Activated naive CD8-positive, alpha-beta T cell treated with anti-CD3 and anti-CD28 coated beads for 36 hours (primary cell): ENCODE measurements at regions not wholly inside any gene's neighbourhood (a gene's known extent, or its start where the extent isn't known, plus 50 kb on each side); places are given as distances from the start of the nearest gene placed in this dataset.

Source experiments
- DNase-seq: peaks from one replicate; pipeline ENCODE4 v3.0.0; 2021
- H3K27ac Mint-ChIP-seq: one replicate; pipeline ENCODE4 v1.8.0; 2022; ENCODE audit warnings: mild to moderate bottlenecking, moderate library complexity, mixed read lengths
- H3K27me3 Mint-ChIP-seq: one replicate; pipeline ENCODE4 v1.8.0; 2022; ENCODE audit warnings: mild to moderate bottlenecking, mixed read lengths
- H3K36me3 Mint-ChIP-seq: one replicate; pipeline ENCODE4 v1.8.0; 2021; ENCODE audit warnings: mild to moderate bottlenecking, mixed read lengths
- H3K4me1 Mint-ChIP-seq: one replicate; pipeline ENCODE4 v1.8.0; 2021; ENCODE audit warnings: mixed read lengths
- H3K4me3 Mint-ChIP-seq: one replicate; pipeline ENCODE4 v1.8.0; 2022; ENCODE audit warnings: mild to moderate bottlenecking, moderate library complexity, mixed read lengths
- H3K9me3 Mint-ChIP-seq: one replicate; pipeline ENCODE4 v1.8.0; 2022; ENCODE audit warnings: mixed read lengths

GRCh38 chr22:49141761-49142160, 685.9 kb downstream of the BRD1 start:
- Mint-ChIP-seq H3K4me3 (no peak overlapping the region), H3K27ac (no peak overlapping the region), H3K4me1 (no peaks in the 10 kb centered on the region), H3K27me3 (peaks cover 6% of the 10 kb centered on the region), H3K36me3 (no peaks in the 10 kb centered on the region), H3K9me3 (no peaks in the 10 kb centered on the region)
- DNase-seq = no peak

- no peak for DNase-seq
- Mint-ChIP-seq H3K4me1 (no peaks in the 10 kb centered on the region), H3K36me3 (no peaks in the 10 kb centered on the region), H3K27me3 (peaks cover 12% of the 10 kb centered on the region), H3K4me3 (no peak overlapping the region), H3K27ac (no peak overlapping the region), H3K9me3 (no peaks in the 10 kb centered on the region)
Observed at GRCh38 chr22:49140911-49141665, 686.6 kb downstream of the BRD1 start.

- DNase-seq = no peak
- no peaks in the 10 kb centered on the region for H3K36me3 Mint-ChIP-seq
Observed at GRCh38 chr22:49139492-49140151, 688.1 kb downstream of the BRD1 start.

GRCh38 chr22:49138250-49138790, 689.4 kb downstream of the BRD1 start:
- DNase-seq = no peak
- no peak overlapping the region for H3K27ac Mint-ChIP-seq
- H3K36me3 Mint-ChIP-seq = no peaks in the 10 kb centered on the region
- peaks cover 27% of the 10 kb centered on the region for H3K27me3 Mint-ChIP-seq
- no peaks in the 10 kb centered on the region for H3K4me1 Mint-ChIP-seq
- H3K4me3 Mint-ChIP-seq = no peak overlapping the region
- no peaks in the 10 kb centered on the region for H3K9me3 Mint-ChIP-seq

More at GRCh38 chr22:49139492-49140151, 688.1 kb downstream of the BRD1 start:
- H3K27me3 Mint-ChIP-seq = peaks cover 19% of the 10 kb centered on the region
- no peaks in the 10 kb centered on the region for H3K4me1 Mint-ChIP-seq
- H3K27ac Mint-ChIP-seq = no peak overlapping the region
- no peaks in the 10 kb centered on the region for H3K9me3 Mint-ChIP-seq
- no peak overlapping the region for H3K4me3 Mint-ChIP-seq

GRCh38 chr22:49137206-49137840, 690.4 kb downstream of the BRD1 start:
- no peak overlapping the region for H3K4me3 Mint-ChIP-seq
- H3K27ac Mint-ChIP-seq = no peak overlapping the region
- DNase-seq = no peak
- peaks cover 36% of the 10 kb centered on the region for H3K27me3 Mint-ChIP-seq
- no peaks in the 10 kb centered on the region for H3K9me3 Mint-ChIP-seq
- H3K4me1 Mint-ChIP-seq = no peaks in the 10 kb centered on the region
- H3K36me3 Mint-ChIP-seq = no peaks in the 10 kb centered on the region

GRCh38 chr22:49136816-49137180, 690.9 kb downstream of the BRD1 start:
- no peak overlapping the region for H3K4me3 Mint-ChIP-seq
- H3K27me3 Mint-ChIP-seq = peaks cover 38% of the 10 kb centered on the region
- no peaks in the 10 kb centered on the region for H3K9me3 Mint-ChIP-seq
- no peaks in the 10 kb centered on the region for H3K36me3 Mint-ChIP-seq
- DNase-seq = no peak
- H3K4me1 Mint-ChIP-seq = no peaks in the 10 kb centered on the region
- H3K27ac Mint-ChIP-seq = no peak overlapping the region

GRCh38 chr22:49136041-49136815, 691.4 kb downstream of the BRD1 start:
- DNase-seq = no peak
- no peaks in the 10 kb centered on the region for H3K4me1 Mint-ChIP-seq
- peaks cover 33% of the 10 kb centered on the region for H3K27me3 Mint-ChIP-seq
- H3K36me3 Mint-ChIP-seq = no peaks in the 10 kb centered on the region
- no peak overlapping the region for H3K4me3 Mint-ChIP-seq
- H3K27ac Mint-ChIP-seq = no peak overlapping the region
- no peaks in the 10 kb centered on the region for H3K9me3 Mint-ChIP-seq

- H3K36me3 Mint-ChIP-seq = no peaks in the 10 kb centered on the region
- H3K9me3 Mint-ChIP-seq = no peaks in the 10 kb centered on the region
- H3K27me3 Mint-ChIP-seq = peaks cover 33% of the 10 kb centered on the region
- no peak overlapping the region for H3K27ac Mint-ChIP-seq
- H3K4me3 Mint-ChIP-seq = no peak overlapping the region
- DNase-seq = no peak
- H3K4me1 Mint-ChIP-seq = no peaks in the 10 kb centered on the region
Observed at GRCh38 chr22:49134076-49134475, 693.6 kb downstream of the BRD1 start.

- Mint-ChIP-seq H3K27me3 (peaks cover 33% of the 10 kb centered on the region), H3K4me1 (no peaks in the 10 kb centered on the region), H3K9me3 (no peaks in the 10 kb centered on the region), H3K36me3 (no peaks in the 10 kb centered on the region), H3K27ac (no peak overlapping the region), H3K4me3 (no peak overlapping the region)
- DNase-seq = no peak
Observed at GRCh38 chr22:49133541-49133940, 694.1 kb downstream of the BRD1 start.

GRCh38 chr22:49132009-49132408, 695.7 kb downstream of the BRD1 start:
- Mint-ChIP-seq H3K36me3 (no peaks in the 10 kb centered on the region), H3K9me3 (peaks cover under 1% of the 10 kb centered on the region), H3K4me3 (no peak overlapping the region), H3K27me3 (peaks cover 33% of the 10 kb centered on the region), H3K4me1 (no peaks in the 10 kb centered on the region), H3K27ac (no peak overlapping the region)
- no peak for DNase-seq

GRCh38 chr22:49129736-49130135, 697.9 kb downstream of the BRD1 start:
- H3K4me1 Mint-ChIP-seq = no peaks in the 10 kb centered on the region
- H3K27ac Mint-ChIP-seq = no peak overlapping the region
- no peak for DNase-seq
- H3K27me3 Mint-ChIP-seq = peaks cover 26% of the 10 kb centered on the region
- H3K4me3 Mint-ChIP-seq = no peak overlapping the region
- peaks cover 3% of the 10 kb centered on the region for H3K9me3 Mint-ChIP-seq
- H3K36me3 Mint-ChIP-seq = no peaks in the 10 kb centered on the region

- Mint-ChIP-seq H3K27ac (no peak overlapping the region), H3K9me3 (peaks cover 3% of the 10 kb centered on the region), H3K4me1 (no peaks in the 10 kb centered on the region)
Observed at GRCh38 chr22:49128874-49129273, 698.8 kb downstream of the BRD1 start.

GRCh38 chr22:49124608-49125007, 703.1 kb downstream of the BRD1 start:
- peaks cover 3% of the 10 kb centered on the region for H3K36me3 Mint-ChIP-seq
- peaks cover 5% of the 10 kb centered on the region for H3K9me3 Mint-ChIP-seq
- DNase-seq = no peak
- no peak overlapping the region for H3K27ac Mint-ChIP-seq
- H3K27me3 Mint-ChIP-seq = peaks cover 16% of the 10 kb centered on the region
- H3K4me1 Mint-ChIP-seq = no peaks in the 10 kb centered on the region
- no peak overlapping the region for H3K4me3 Mint-ChIP-seq

More at GRCh38 chr22:49128874-49129273, 698.8 kb downstream of the BRD1 start:
- no peak for DNase-seq
- peaks cover under 1% of the 10 kb centered on the region for H3K36me3 Mint-ChIP-seq
- no peak overlapping the region for H3K4me3 Mint-ChIP-seq
- H3K27me3 Mint-ChIP-seq = peaks cover 24% of the 10 kb centered on the region

GRCh38 chr22:49123621-49124192, 704.0 kb downstream of the BRD1 start:
- H3K36me3 Mint-ChIP-seq = peaks cover 3% of the 10 kb centered on the region
- no peak overlapping the region for H3K4me3 Mint-ChIP-seq
- DNase-seq = no peak
- no peaks in the 10 kb centered on the region for H3K4me1 Mint-ChIP-seq
- peaks cover 16% of the 10 kb centered on the region for H3K27me3 Mint-ChIP-seq
- H3K9me3 Mint-ChIP-seq = peaks cover 5% of the 10 kb centered on the region
- H3K27ac Mint-ChIP-seq = no peak overlapping the region
